Middle frontal gyrus (tissue), 1 donor: ENCODE measurements at regions not wholly inside any gene's neighbourhood (a gene's known extent, or its start where the extent isn't known, plus 50 kb on each side); places are given as distances from the start of the nearest gene placed in this dataset.
"Not testable (repeated sequence)": the region's sequence is repeated elsewhere in the genome, so short reads cannot be mapped to it uniquely, and the experiment has no call there.

ENCODE experiments used
- DNase-seq: peaks from one replicate; pipeline ENCODE4 v3.0.0-alpha.2; 2015; ENCODE audit warnings: low spot score; ENCODE audit errors: extremely low spot score

GRCh38 chr3:56956906-56957305, 103.6 kb upstream of the SPATA12 start:
- no peak for DNase-seq

GRCh38 chr3:56955492-56956111, 104.9 kb upstream of the SPATA12 start:
- no peak for DNase-seq

GRCh38 chr3:56954125-56954524, 106.3 kb upstream of the SPATA12 start:
- no peak for DNase-seq

GRCh38 chr3:56952846-56953245, 107.6 kb upstream of the SPATA12 start:
- DNase-seq = no peak

- no peak for DNase-seq
Measured at GRCh38 chr3:56952061-56952460, 108.4 kb upstream of the SPATA12 start.

GRCh38 chr3:56951366-56951765, 109.1 kb upstream of the SPATA12 start:
- no peak for DNase-seq

- DNase-seq = not testable (repeated sequence)
Measured at GRCh38 chr3:56945378-56945777, 115.1 kb upstream of the SPATA12 start.

- no peak for DNase-seq
Measured at GRCh38 chr3:56942523-56942922, 117.9 kb upstream of the SPATA12 start.

GRCh38 chr3:56940976-56941375, 119.5 kb upstream of the SPATA12 start:
- DNase-seq = no peak

GRCh38 chr3:56940321-56940720, 120.1 kb upstream of the SPATA12 start:
- DNase-seq = no peak

- DNase-seq = no peak
Measured at GRCh38 chr3:56939834-56940233, 120.6 kb upstream of the SPATA12 start.

- DNase-seq = no peak
Measured at GRCh38 chr3:56938530-56938929, 121.9 kb upstream of the SPATA12 start.

GRCh38 chr3:56937580-56937979, 122.9 kb upstream of the SPATA12 start:
- DNase-seq = no peak

GRCh38 chr3:56935811-56936210, 124.7 kb upstream of the SPATA12 start:
- no peak for DNase-seq

GRCh38 chr3:56934481-56934880, 126.0 kb upstream of the SPATA12 start:
- DNase-seq = not testable (repeated sequence)

- DNase-seq = no peak
Measured at GRCh38 chr3:56933803-56934202, 126.7 kb upstream of the SPATA12 start.

GRCh38 chr3:56932866-56933265, 127.6 kb upstream of the SPATA12 start:
- no peak for DNase-seq

GRCh38 chr3:56931836-56932235, 128.6 kb upstream of the SPATA12 start:
- DNase-seq = no peak

- DNase-seq = no peak
Measured at GRCh38 chr3:56930706-56931105, 129.0 kb upstream of the ARHGEF3 start.

- DNase-seq = no peak
Measured at GRCh38 chr3:56929809-56930615, 128.3 kb upstream of the ARHGEF3 start.

- DNase-seq = no peak
Measured at GRCh38 chr3:56928379-56929068, 126.8 kb upstream of the ARHGEF3 start.

- no peak for DNase-seq
Measured at GRCh38 chr3:56927855-56928254, 126.1 kb upstream of the ARHGEF3 start.

GRCh38 chr3:56926947-56927282, 125.2 kb upstream of the ARHGEF3 start:
- DNase-seq = no peak
